ENCODE measurements at regions not wholly inside any gene's neighbourhood (a gene's known extent, or its start where the extent isn't known, plus 50 kb on each side); places are given as distances from the start of the nearest gene placed in this dataset.

DNA sequence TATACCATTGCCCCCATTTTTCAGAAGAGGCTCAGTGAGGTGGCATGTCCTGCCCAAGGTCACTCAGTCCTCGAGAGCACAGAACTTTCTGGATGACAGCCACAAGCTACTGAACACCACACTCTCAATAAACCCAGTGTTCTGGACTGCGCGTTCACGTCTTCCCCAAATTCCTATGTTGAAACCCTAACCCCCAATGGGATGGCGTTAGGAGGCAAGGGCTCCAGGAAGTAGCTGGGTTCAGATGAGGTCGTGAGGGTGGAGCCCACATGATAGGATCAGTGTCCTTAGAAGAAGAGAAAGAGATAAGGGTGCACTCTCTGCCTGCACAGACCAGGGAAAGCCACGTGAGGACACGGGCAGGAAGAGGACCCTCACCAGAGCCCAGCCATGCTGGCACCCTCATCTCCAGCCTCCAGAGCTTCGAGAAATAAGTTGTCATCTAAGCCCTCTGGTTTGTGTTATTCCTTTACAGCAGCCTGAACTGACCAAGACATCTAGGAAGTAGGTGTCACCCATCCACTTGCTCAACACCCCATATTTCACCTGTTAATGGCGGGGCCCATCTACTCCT lies 324.0 kb downstream of the UACA start:
- H3K4me3 ChIP-seq (ENCODE audit: control insufficient read depth, low read depth, low read length), result no peak overlapping the region
- no peak for DNase-seq (ENCODE audit: low read depth)
- no peak for TF ChIP-seq CTCF (IDR thresholded peaks at IDR 0.05; ENCODE audit: control insufficient read depth, insufficient read depth, low read depth, low read length, missing control alignments)

DNA sequence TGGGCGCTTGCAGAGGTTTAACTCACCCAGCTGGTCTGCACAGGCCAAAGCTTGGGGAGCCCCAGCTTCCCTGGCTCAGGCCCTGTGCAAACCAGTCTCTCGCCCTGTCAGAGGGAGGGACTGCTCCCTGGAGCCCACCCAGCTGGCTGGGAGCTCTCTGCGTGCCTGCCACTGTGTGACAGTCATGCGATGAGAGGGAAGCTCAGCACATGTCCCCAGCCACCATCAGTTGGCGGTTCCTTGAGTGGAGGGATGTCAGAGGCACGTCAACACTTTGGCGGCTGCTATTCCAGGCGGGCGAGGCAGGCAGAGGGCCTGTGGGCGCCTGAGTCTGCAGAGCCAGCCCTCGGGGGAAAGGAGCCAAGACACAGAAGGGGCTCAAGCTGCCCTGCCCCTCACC lies 324.6 kb downstream of the UACA start:
- no peak overlapping the region for H3K4me3 ChIP-seq (ENCODE audit: control insufficient read depth, low read depth, low read length)
- DNase-seq (ENCODE audit: low read depth), result no peak
- no peak for TF ChIP-seq CTCF (IDR thresholded peaks at IDR 0.05; ENCODE audit: control insufficient read depth, insufficient read depth, low read depth, low read length, missing control alignments)

- DNase-seq (ENCODE audit: low read depth), result no peak
- no peak for TF ChIP-seq CTCF (IDR thresholded peaks at IDR 0.05; ENCODE audit: control insufficient read depth, insufficient read depth, low read depth, low read length, missing control alignments)
Observed at GRCh38 chr15:70437882-70438451, 325.4 kb downstream of the UACA start.

DNA sequence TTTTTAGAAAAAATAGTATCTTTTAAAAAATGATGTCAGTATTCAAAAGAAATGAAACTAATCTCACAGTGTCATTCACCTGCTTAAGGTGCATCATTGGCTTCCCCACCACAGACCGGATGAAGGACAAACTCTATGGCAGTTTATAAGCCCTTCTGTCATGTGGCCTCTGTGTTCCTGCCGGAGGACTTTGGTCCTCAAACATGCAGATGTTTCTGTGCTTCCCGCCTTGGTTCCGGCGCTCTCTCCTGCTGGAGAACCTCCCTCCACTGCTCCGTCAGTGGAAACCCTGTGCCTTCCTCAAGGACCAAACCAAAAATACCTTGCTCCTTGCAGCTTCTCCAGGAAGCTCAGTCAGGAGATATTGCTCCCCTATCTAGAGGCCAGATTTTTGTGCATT lies 326.3 kb downstream of the UACA start:
- TF ChIP-seq CTCF (IDR thresholded peaks at IDR 0.05; ENCODE audit: control insufficient read depth, insufficient read depth, low read depth, low read length, missing control alignments), result no peak
- DNase-seq (ENCODE audit: low read depth), result no peak
- no peak overlapping the region for H3K4me3 ChIP-seq (ENCODE audit: control insufficient read depth, low read depth, low read length)

More at GRCh38 chr15:70437882-70438451, 325.4 kb downstream of the UACA start:
- no peak overlapping the region for H3K4me3 ChIP-seq (ENCODE audit: control insufficient read depth, low read depth, low read length)

DNA sequence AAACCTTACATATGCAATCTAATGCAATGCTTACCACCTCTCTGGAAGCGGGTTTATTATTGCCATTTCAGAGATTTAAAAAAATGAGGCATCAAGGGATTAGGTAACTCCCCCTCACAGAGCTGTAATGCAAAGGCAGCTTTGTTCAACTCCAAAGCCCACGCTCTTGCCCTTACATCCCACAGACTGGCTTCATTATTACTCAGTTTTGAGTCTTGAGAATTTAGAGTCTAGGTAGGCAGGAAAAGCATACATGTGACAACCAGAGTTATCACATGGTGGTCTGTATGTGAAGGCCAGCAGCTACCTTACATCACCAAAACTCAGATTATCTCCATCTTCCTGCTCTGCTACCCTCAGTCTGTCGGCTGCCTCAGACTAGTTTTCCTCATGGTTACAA lies 326.9 kb downstream of the UACA start:
- no peak overlapping the region for H3K4me3 ChIP-seq (ENCODE audit: control insufficient read depth, low read depth, low read length)
- no peak for DNase-seq (ENCODE audit: low read depth)
- TF ChIP-seq CTCF (IDR thresholded peaks at IDR 0.05; ENCODE audit: control insufficient read depth, insufficient read depth, low read depth, low read length, missing control alignments), result no peak

DNA sequence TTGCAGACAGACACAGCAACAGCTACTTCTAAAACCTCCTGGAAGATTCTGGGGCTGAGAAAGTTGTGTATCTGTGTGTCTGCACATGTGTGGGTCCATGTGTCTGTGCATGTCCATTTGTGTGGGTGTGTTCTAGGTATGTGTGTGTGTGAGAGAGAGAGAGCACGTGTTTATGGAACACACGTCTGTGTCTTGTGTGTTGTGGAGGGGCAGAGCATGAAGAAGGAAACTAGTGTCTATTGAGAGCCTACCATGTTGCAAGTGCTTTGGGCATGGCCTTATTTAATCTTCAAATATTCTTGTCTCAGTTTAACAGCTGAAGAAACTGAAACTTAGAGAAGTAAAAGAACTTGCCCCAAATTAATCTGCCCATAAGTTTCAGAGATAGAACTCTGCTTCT lies 327.5 kb downstream of the UACA start:
- no peak for DNase-seq (ENCODE audit: low read depth)
- no peak overlapping the region for H3K4me3 ChIP-seq (ENCODE audit: control insufficient read depth, low read depth, low read length)
- TF ChIP-seq CTCF (IDR thresholded peaks at IDR 0.05; ENCODE audit: control insufficient read depth, insufficient read depth, low read depth, low read length, missing control alignments), result no peak

Measured in AG09309 (cell line).